IMR-90 (cell line): ENCODE measurements at regions not wholly inside any gene's neighbourhood (a gene's known extent, or its start where the extent isn't known, plus 50 kb on each side); places are given as distances from the start of the nearest gene placed in this dataset.

Experiments used
- ATAC-seq: fragments of 200-7000 bp; cut with Tn5 transposase; 2 replicates; pipeline ENCODE4 v1.9.1; 2020; ENCODE audit warnings: low read depth, mild to moderate bottlenecking, moderate library complexity
- BruUV-seq: library from RNA; stranded (reverse); fragments of 400-500 nt; replicated peaks from 2 replicates; lab custom pipeline; 2021; lab: Mats Ljungman, UMichigan
- CTCF ChIA-PET: fragments of 300-600 bp; formaldehyde crosslinking; extraction: SDS; loops from one replicate; lab custom pipeline; 2021; ENCODE audit warnings: antibody characterized with exemption; lab: Yijun Ruan, JAX
- POLR2A ChIA-PET: fragments of 300-600 bp; sonication (Branson Sonifier 250); formaldehyde crosslinking; loops from one replicate; lab custom pipeline; 2022; ENCODE audit warnings: antibody characterized with exemption; ENCODE audit not compliant: unreplicated experiment; lab: Charles Lee
- DNase-seq: peaks from one replicate; pipeline ENCODE4 v3.0.0; 2013
- H2AFZ ChIP-seq: replicated peaks from 2 replicates; pipeline ENCODE3; 2013; ENCODE audit warnings: low read length, mild to moderate bottlenecking; ENCODE audit not compliant: poor library complexity
- H2AK5ac ChIP-seq: 2 replicates; pipeline ENCODE4 v1.6.1; 2013; ENCODE audit warnings: low read depth, low read length, inconsistent platforms
- H2AK9ac ChIP-seq: replicated peaks from 2 replicates; pipeline ENCODE3; 2013; ENCODE audit warnings: mild to moderate bottlenecking, low read depth, low read length, moderate library complexity; ENCODE audit not compliant: poor library complexity
- H2BK120ac ChIP-seq: 2 replicates; pipeline ENCODE4 v1.6.1; 2013; ENCODE audit warnings: low read depth, low read length, inconsistent platforms
- H2BK15ac ChIP-seq: 3 replicates; pipeline ENCODE4 v1.6.1; 2013; ENCODE audit warnings: low read depth, low read length, inconsistent platforms
- H2BK20ac ChIP-seq: 2 replicates; pipeline ENCODE4 v1.6.1; 2013; ENCODE audit warnings: low read depth, mild to moderate bottlenecking, inconsistent platforms, low read length, moderate library complexity
- H2BK5ac ChIP-seq: 2 replicates; pipeline ENCODE4 v1.6.1; 2013; ENCODE audit warnings: mild to moderate bottlenecking, low read depth, low read length, inconsistent platforms; ENCODE audit not compliant: poor library complexity, severe bottlenecking
- H3K14ac ChIP-seq: replicated peaks from 2 replicates; pipeline ENCODE4 v1.6.1; 2013; ENCODE audit warnings: low read depth, low read length, inconsistent platforms
- H3K18ac ChIP-seq: 2 replicates; pipeline ENCODE4 v1.6.1; 2013; ENCODE audit warnings: low read depth, low read length, control low read depth
- H3K23ac ChIP-seq: 2 replicates; pipeline ENCODE4 v1.6.1; 2013; ENCODE audit warnings: low read depth, low read length, inconsistent platforms
- H3K27ac ChIP-seq: 2 replicates; pipeline ENCODE4 v1.5.1; 2013; ENCODE audit warnings: mild to moderate bottlenecking, control low read depth, low read length; ENCODE audit not compliant: insufficient read depth
- H3K27me3 ChIP-seq: 2 replicates; pipeline ENCODE4 v1.6.1; 2013; ENCODE audit warnings: low read length; ENCODE audit not compliant: control insufficient read depth, insufficient read depth
- H3K36me3 ChIP-seq: 2 replicates; pipeline ENCODE4 v1.6.1; 2013; ENCODE audit warnings: low read length, mixed read lengths; ENCODE audit not compliant: control insufficient read depth, insufficient read depth
- H3K4ac ChIP-seq: 2 replicates; pipeline ENCODE4 v1.6.1; 2013; ENCODE audit warnings: low read depth, low read length, inconsistent platforms
- H3K4me1 ChIP-seq: 2 replicates; pipeline ENCODE4 v1.6.1; 2013; ENCODE audit warnings: low read length, mixed read lengths; ENCODE audit not compliant: control insufficient read depth, insufficient read depth
- H3K4me2 ChIP-seq: 2 replicates; pipeline ENCODE4 v1.6.1; 2013; ENCODE audit warnings: low read depth, mild to moderate bottlenecking, control low read depth, low read length, moderate library complexity
- H3K4me3 ChIP-seq: 2 replicates; pipeline ENCODE4 v1.5.1; 2013; ENCODE audit warnings: low read depth, mild to moderate bottlenecking, control low read depth, low read length, moderate library complexity; ENCODE audit not compliant: insufficient read depth
- H3K56ac ChIP-seq: 2 replicates; pipeline ENCODE4 v1.6.1; 2013; ENCODE audit warnings: low read length, inconsistent platforms; ENCODE audit not compliant: insufficient read depth; ENCODE audit errors: extremely low read depth
- H3K79me1 ChIP-seq, 2 experiments: 2 replicates each; pipeline ENCODE4 v1.6.1; 2013; ENCODE audit warnings: low read length in 2 of 2, inconsistent platforms in 1 of 2, low read depth in 1 of 2
- H3K9ac ChIP-seq: 2 replicates; pipeline ENCODE4 v1.6.1; 2013; ENCODE audit warnings: low read depth, low read length, control low read depth
- H3K9me1 ChIP-seq: 2 replicates; pipeline ENCODE4 v1.6.1; 2013; ENCODE audit warnings: low read length, inconsistent platforms; ENCODE audit not compliant: insufficient read depth
- H3K9me3 ChIP-seq: 2 replicates; pipeline ENCODE4 v1.6.1; 2013; ENCODE audit warnings: low read length; ENCODE audit not compliant: control insufficient read depth, insufficient read depth
- H4K20me1 ChIP-seq: 2 replicates; pipeline ENCODE4 v1.6.1; 2013; ENCODE audit warnings: low read length, inconsistent platforms; ENCODE audit not compliant: insufficient read depth
- H4K5ac ChIP-seq: 2 replicates; pipeline ENCODE4 v1.6.1; 2013; ENCODE audit warnings: mild to moderate bottlenecking, low read depth, low read length, control low read depth
- H4K8ac ChIP-seq, 2 experiments: 2 replicates each; pipeline ENCODE4 v1.6.1; 2013; ENCODE audit warnings: low read depth in 2 of 2, low read length in 2 of 2, control low read depth in 1 of 2, inconsistent platforms in 1 of 2
- H4K91ac ChIP-seq: 2 replicates; pipeline ENCODE4 v1.6.1; 2013; ENCODE audit warnings: low read depth, low read length, inconsistent platforms; ENCODE audit not compliant: insufficient read depth
- BHLHE40 ChIP-seq: fragments of 150-350 bp; IDR thresholded peaks from 2 replicates; pipeline ENCODE4 v1.6.1; 2016; ENCODE audit warnings: mild to moderate bottlenecking, low read depth, low read length
- CEBPB ChIP-seq: IDR thresholded peaks from 2 replicates; pipeline ENCODE4 v1.6.1; 2012; ENCODE audit warnings: low read depth, low read length, improper control_type of control experiment
- CHD1 ChIP-seq: IDR thresholded peaks from 2 replicates; pipeline ENCODE4 v1.6.1; 2012; ENCODE audit warnings: low read depth, low read length, improper control_type of control experiment
- CTCF ChIP-seq: conservative IDR thresholded peaks from 2 replicates; pipeline ENCODE4 v1.5.1; 2012; ENCODE audit warnings: mild to moderate bottlenecking, low read depth, low read length, improper control_type of control experiment
- ELK1 ChIP-seq: fragments of 150-350 bp; IDR thresholded peaks from 2 replicates; pipeline ENCODE4 v1.6.1; 2016; ENCODE audit warnings: low read depth, mild to moderate bottlenecking, low read length, moderate library complexity, borderline replicate concordance
- FOS ChIP-seq: fragments of 150-350 bp; IDR thresholded peaks from 2 replicates; pipeline ENCODE4 v1.6.1; 2016; ENCODE audit warnings: low read depth, low read length
- MAFK ChIP-seq: IDR thresholded peaks from 2 replicates; pipeline ENCODE4 v1.6.1; 2012; ENCODE audit warnings: low read depth, low read length, improper control_type of control experiment
- MAZ ChIP-seq: IDR thresholded peaks from 2 replicates; pipeline ENCODE4 v1.6.1; 2012; ENCODE audit warnings: low read depth, mild to moderate bottlenecking, low read length, improper control_type of control experiment, moderate library complexity, borderline replicate concordance
- MXI1 ChIP-seq: IDR thresholded peaks from 2 replicates; pipeline ENCODE4 v1.6.1; 2012; ENCODE audit warnings: low read depth, mild to moderate bottlenecking, low read length, moderate library complexity, borderline replicate concordance
- NFE2L2 ChIP-seq: fragments of 150-350 bp; IDR thresholded peaks from 2 replicates; pipeline ENCODE4 v1.6.1; 2016; ENCODE audit warnings: low read depth, mild to moderate bottlenecking, low read length
- POLR2A ChIP-seq: IDR thresholded peaks from 2 replicates; pipeline ENCODE4 v1.6.1; 2012; ENCODE audit warnings: mild to moderate bottlenecking, low read depth, low read length
- RAD21 ChIP-seq: IDR thresholded peaks from 2 replicates; pipeline ENCODE4 v1.6.1; 2012; ENCODE audit warnings: low read length, improper control_type of control experiment
- RCOR1 ChIP-seq: IDR thresholded peaks from 2 replicates; pipeline ENCODE4 v1.6.1; 2012; ENCODE audit warnings: mild to moderate bottlenecking, low read length, improper control_type of control experiment; ENCODE audit not compliant: insufficient replicate concordance
- RFX5 ChIP-seq: IDR thresholded peaks from 2 replicates; pipeline ENCODE4 v1.8.0; 2012; ENCODE audit warnings: low read depth, mild to moderate bottlenecking, low read length, moderate library complexity
- SMC3 ChIP-seq: fragments of 150-350 bp; IDR thresholded peaks from 2 replicates; pipeline ENCODE4 v1.6.1; 2016; ENCODE audit warnings: low read depth, mild to moderate bottlenecking, antibody characterized with exemption, low read length, moderate library complexity
- USF2 ChIP-seq: fragments of 150-350 bp; IDR thresholded peaks from 2 replicates; pipeline ENCODE4 v1.6.1; 2017; ENCODE audit warnings: mild to moderate bottlenecking, antibody characterized with exemption, low read length, low read depth
- dilution Hi-C: fragments of 300-500 bp; cut with HindIII; formaldehyde crosslinking; loops from one replicate; pipeline ENCODE4 v1.14.3; 2018; ENCODE audit warnings: low sequenced_read_pairs; ENCODE audit not compliant: unreplicated experiment
- in situ Hi-C: fragments of 300-500 bp; cut with MboI; formaldehyde crosslinking; loops from 3 replicates; pipeline ENCODE4 v1.14.3; 2019; ENCODE audit warnings: low sequenced_read_pairs, inconsistent platforms, mixed read lengths
- intact Hi-C: fragments of 100-400 bp; cut with micrococcal nuclease; formaldehyde crosslinking; loops from 2 replicates; pipeline ENCODE4 v1.10.0; 2022

- Histone ChIP-seq H4K20me1 (no peaks in the 10 kb centered on the region), H2AFZ (no peak overlapping the region), H3K4ac (no peak overlapping the region), H2AK9ac (no peak overlapping the region), H2BK15ac (no peak overlapping the region), H3K27me3 (no peaks in the 10 kb centered on the region), H2BK20ac (no peak overlapping the region), H3K18ac (no peak overlapping the region), H3K23ac (no peak overlapping the region), H2BK5ac (no peak overlapping the region), H3K4me3 (no peak overlapping the region), H3K9ac (no peak overlapping the region), H2AK5ac (no peak overlapping the region), H4K91ac (no peak overlapping the region), H3K56ac (no peak overlapping the region), H3K4me2 (no peak overlapping the region), H3K27ac (no peak overlapping the region), H3K79me1 (no peaks in the 10 kb centered on the region), H3K36me3 (no peaks in the 10 kb centered on the region), H3K4me1 (no peaks in the 10 kb centered on the region), H3K9me1 (no peaks in the 10 kb centered on the region), H4K5ac (no peak overlapping the region), H4K8ac (no peak overlapping the region), H3K14ac (no peak overlapping the region), H3K9me3 (peaks cover 6% of the 10 kb centered on the region; the same call in 1 of the 2 replicates), H2BK120ac (no peak overlapping the region)
- DNase-seq (no peak), ATAC-seq (no peak)
- ChIA-PET POLR2A (no interaction called here), CTCF (no interaction called here)
- TF ChIP-seq POLR2A, result no peak
- no peak for TF ChIP-seq RFX5
- TF ChIP-seq RAD21, result no peak
- no peak for TF ChIP-seq ELK1
- no peak for TF ChIP-seq MAZ
- no peak for TF ChIP-seq MXI1
- no peak for TF ChIP-seq CEBPB
- no peak for TF ChIP-seq USF2
- no peak for TF ChIP-seq FOS
- no peak for TF ChIP-seq CTCF
- no peak for TF ChIP-seq RCOR1
- TF ChIP-seq SMC3, result no peak
- no peak for TF ChIP-seq CHD1
- no peak for TF ChIP-seq NFE2L2
- TF ChIP-seq BHLHE40, result no peak
- TF ChIP-seq MAFK, result no peak
- dilution Hi-C loops (no loop called here), in situ Hi-C loops (no loop called here), intact Hi-C loops (no loop called here)
- no TSS peak for BruUV-seq
Measured at GRCh38 chr4:18512718-18513117, 491.2 kb upstream of the LCORL start.
